ENCODE measurements at regions not wholly inside any gene's neighbourhood (a gene's known extent, or its start where the extent isn't known, plus 50 kb on each side); places are given as distances from the start of the nearest gene placed in this dataset.
"Not testable (repeated sequence)": the region's sequence is repeated elsewhere in the genome, so short reads cannot be mapped to it uniquely, and the experiment has no call there.

DNA sequence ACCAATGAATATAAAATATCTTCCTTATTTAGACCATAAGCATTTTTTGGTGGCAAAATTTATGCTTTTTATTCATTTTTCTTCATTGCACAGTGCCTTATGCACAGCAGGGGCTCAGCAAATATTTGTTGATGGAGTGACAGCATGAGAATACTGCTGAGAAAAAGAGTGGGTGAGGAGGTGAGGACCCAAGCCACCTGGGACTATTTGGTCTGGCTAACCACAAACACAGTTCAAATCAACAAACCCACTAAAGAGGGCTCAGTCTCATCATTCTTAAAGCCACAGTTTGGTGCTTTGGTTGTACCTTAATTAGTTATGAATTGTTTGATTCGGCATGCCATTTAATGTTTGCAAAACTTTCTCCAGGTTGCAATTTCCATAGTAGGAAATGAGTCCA is 183.5 kb upstream of the ZNF521 start:
- TF ChIP-seq ZFX (IDR thresholded peaks at IDR 0.05), result no peak
- TF ChIP-seq, protein P1, sequence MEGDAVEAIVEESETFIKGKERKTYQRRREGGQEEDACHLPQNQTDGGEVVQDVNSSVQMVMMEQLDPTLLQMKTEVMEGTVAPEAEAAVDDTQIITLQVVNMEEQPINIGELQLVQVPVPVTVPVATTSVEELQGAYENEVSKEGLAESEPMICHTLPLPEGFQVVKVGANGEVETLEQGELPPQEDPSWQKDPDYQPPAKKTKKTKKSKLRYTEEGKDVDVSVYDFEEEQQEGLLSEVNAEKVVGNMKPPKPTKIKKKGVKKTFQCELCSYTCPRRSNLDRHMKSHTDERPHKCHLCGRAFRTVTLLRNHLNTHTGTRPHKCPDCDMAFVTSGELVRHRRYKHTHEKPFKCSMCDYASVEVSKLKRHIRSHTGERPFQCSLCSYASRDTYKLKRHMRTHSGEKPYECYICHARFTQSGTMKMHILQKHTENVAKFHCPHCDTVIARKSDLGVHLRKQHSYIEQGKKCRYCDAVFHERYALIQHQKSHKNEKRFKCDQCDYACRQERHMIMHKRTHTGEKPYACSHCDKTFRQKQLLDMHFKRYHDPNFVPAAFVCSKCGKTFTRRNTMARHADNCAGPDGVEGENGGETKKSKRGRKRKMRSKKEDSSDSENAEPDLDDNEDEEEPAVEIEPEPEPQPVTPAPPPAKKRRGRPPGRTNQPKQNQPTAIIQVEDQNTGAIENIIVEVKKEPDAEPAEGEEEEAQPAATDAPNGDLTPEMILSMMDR (conservative IDR thresholded peaks at IDR 0.05), result no peak
- no peak overlapping the region for H3K27ac ChIP-seq

DNA sequence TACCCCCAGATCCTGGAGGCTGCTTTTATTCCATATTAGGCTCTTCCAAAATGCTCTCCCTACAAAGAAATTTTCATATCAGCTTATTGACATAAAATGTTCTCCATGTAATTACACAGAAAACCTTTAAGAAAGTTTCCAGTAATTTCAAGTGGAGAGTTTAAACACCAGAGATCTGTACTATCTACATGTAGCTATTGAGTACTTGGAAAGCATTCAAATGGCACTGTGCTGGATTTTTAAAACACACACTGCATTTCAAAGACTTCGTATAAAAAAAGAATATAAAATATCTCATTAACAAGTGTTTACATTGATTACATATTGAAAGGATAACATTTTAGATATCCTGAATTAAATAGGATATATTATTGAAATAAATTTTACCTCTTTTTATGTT is 182.4 kb upstream of the ZNF521 start:
- H3K27ac ChIP-seq, result no peak overlapping the region
- TF ChIP-seq ZFX (IDR thresholded peaks at IDR 0.05), result no peak
- TF ChIP-seq, protein P1 (conservative IDR thresholded peaks at IDR 0.05), result no peak

GRCh38 chr18:25533218-25533617 is 181.3 kb upstream of the ZNF521 start:
- TF ChIP-seq, protein P1 (conservative IDR thresholded peaks at IDR 0.05), result no peak
- TF ChIP-seq ZFX (IDR thresholded peaks at IDR 0.05), result no peak
- no peak overlapping the region for H3K27ac ChIP-seq

DNA sequence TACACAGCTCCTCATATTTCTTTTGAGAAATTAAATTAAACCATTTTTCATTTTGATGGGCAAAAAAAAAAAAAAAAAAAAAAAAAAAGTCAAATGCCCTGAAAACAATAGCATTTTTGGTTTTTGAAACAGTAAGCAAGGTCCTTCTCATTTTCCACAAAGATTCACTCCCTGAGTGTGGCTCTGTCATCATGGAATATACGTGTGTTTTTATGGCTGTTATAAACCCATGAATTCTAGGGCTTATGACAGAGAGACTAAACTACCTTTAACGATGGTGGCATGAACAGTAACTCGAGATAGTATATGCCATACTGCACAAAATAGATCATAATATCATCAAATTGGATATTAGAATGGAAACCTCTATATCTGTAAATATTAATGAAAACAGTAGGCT is 179.2 kb upstream of the ZNF521 start:
- TF ChIP-seq, protein P1 (conservative IDR thresholded peaks at IDR 0.05), result no peak
- no peak for TF ChIP-seq ZFX (IDR thresholded peaks at IDR 0.05)
- no peak overlapping the region for H3K27ac ChIP-seq

- H3K27ac ChIP-seq, result not testable (repeated sequence)
Observed at GRCh38 chr18:25525789-25526188, 173.8 kb upstream of the ZNF521 start.

GRCh38 chr18:25518716-25519053 is 166.7 kb upstream of the ZNF521 start:
- no peak overlapping the region for H3K27ac ChIP-seq
- no peak for TF ChIP-seq ZFX (IDR thresholded peaks at IDR 0.05)
- TF ChIP-seq, protein P1 (conservative IDR thresholded peaks at IDR 0.05), result no peak

GRCh38 chr18:25517881-25518715 is 166.1 kb upstream of the ZNF521 start:
- no peak overlapping the region for H3K27ac ChIP-seq
- TF ChIP-seq, protein P1 (conservative IDR thresholded peaks at IDR 0.05), result no peak
- no peak for TF ChIP-seq ZFX (IDR thresholded peaks at IDR 0.05)
